Dermis blood vessel endothelial cell (primary cell): ENCODE measurements at regions not wholly inside any gene's neighbourhood (a gene's known extent, or its start where the extent isn't known, plus 50 kb on each side); places are given as distances from the start of the nearest gene placed in this dataset.
A peak's percentile ranks its signal among the peaks of the same experiment; 100 is the strongest.

Source experiments
- DNase-seq: peaks from one replicate; pipeline ENCODE4 v3.0.0; 2010

DNA sequence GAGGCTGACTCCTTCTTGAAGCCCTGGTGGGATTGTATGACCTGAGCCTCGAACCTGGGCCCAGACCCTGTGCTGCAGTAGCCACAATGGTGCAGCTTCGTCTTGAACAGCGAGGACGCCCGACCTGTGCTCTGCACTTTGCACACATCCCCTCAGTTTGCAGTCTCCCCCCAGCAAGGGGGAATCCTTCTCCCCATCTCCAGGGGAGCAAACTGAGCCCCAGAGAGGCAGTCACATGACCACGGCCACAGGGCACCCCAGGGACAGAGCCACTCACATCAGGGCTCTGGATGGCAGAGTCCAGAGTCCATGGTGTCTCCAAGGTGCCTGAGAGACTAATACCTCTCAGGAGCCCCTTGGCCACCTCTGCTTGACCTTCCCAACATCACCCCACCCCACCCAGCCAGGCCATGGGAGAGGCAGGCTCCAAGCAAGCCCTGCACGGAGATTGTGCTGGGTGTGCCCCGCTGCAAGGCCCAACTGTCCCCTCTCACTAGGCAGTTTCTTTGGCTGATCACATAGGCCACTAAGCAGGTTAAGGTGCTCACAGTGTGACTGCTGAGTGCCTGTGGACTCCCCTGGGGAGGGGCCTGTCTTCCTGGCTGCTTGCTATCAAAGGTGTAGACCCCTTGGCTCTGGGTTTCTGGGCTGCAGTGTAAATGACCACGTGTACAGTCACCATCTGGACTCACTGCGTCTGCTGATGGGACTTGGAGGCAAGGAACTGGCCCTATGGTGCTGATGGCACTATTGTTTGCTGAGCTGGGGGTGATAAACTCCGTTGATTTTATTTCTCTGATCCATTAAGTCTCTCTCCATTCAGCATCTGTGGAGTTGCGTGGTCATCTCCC is 398.1 kb downstream of the MATN1 start:
- no peak for DNase-seq

DNA sequence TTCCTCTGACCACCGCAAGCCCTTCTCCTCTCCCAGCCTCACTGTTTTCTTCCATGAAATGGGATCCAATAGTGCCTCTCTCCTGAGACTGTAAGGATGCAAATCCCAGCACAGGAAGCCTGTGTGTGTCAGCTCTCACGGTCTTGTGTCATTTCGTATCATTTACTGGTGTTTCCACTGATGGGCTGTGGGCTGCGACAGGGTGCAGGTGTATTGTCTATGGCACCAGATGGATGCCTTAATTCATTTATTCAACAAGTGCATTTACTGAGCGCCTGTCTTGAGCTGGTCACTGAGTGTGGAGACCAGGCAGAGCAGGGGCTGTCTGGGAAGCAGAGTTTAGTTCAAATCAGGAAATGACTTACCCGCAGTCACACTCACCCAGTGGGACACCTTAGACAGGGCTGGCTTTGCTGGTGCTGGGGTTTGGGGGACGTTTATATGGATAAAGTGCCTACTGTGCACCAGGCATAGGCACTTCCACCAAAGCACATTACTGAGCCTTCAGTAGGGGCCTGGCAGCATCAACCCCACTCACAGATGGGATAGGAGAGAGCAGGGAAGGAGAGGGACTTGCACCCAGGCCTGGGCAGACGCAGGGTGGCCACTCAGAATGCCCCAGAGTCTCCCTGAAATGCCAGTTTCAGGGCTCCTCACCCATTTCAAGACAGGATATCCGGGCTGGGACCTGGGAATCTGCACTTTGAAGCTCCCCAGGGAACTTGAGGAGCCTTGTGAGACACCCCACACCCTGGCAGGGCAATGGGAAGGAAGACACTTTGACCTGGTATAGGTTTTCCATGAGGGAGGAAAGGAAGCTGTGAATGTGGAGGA is 398.9 kb downstream of the MATN1 start:
- DNase-seq = no peak

DNA sequence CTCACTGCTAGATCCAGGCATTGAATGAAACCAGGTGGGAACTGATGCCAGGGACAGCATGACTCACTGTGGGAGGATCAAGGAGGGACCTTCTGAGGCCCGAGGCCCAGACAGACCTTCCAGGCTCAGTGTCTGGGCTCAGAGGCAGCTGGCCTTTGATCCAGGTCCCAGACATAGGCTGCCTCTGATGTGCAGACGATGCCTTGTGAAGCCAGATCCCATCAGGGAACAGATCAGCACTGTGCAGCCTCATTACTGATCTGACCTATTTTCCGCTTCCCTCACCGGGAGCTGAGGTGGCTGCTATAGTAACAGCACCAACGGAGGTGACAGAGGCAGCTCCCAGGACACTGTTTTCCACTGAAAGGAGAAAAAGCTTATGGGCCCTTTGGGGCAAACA is 399.5 kb downstream of the MATN1 start:
- DNase-seq = no peak

DNA sequence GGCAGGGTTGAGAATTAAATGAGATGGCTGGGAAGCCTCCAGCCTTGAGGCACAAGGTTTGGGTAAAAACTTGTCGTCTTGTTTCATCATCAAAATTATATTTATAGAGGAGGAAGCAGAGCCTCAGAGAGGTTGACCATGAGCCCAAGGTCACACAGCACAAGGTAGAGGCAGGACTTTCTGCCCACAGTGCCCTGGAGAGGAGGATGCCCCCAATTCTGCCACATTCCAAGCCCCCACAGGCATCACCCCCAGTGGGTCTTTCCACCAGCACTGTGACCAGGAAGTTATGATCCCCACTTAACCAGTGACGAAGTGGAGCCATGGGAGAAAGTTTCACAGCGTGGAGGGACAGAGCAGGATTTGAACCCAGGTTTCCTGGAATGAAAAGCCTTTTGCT is 400.0 kb downstream of the MATN1 start:
- no peak for DNase-seq

DNA sequence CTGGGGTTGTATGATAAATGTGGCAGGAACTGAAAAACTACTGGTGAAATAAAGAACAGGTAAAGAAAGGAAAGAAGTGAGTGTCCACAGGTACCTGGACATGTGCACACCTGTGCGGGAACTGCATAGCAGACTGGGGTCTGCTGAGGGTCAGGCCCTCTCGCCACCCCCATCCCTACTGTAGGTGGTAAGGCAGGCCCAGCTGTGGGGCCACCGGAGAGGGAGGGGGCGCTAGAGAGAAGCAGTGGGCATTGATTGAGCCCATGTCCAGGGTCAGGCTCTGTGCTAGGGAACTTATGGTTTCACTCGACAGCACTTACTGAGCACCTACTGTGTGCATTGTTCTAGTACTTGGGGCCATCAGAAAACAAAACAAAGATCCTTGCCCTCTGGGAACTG is 400.5 kb downstream of the MATN1 start:
- DNase-seq = no peak

DNA sequence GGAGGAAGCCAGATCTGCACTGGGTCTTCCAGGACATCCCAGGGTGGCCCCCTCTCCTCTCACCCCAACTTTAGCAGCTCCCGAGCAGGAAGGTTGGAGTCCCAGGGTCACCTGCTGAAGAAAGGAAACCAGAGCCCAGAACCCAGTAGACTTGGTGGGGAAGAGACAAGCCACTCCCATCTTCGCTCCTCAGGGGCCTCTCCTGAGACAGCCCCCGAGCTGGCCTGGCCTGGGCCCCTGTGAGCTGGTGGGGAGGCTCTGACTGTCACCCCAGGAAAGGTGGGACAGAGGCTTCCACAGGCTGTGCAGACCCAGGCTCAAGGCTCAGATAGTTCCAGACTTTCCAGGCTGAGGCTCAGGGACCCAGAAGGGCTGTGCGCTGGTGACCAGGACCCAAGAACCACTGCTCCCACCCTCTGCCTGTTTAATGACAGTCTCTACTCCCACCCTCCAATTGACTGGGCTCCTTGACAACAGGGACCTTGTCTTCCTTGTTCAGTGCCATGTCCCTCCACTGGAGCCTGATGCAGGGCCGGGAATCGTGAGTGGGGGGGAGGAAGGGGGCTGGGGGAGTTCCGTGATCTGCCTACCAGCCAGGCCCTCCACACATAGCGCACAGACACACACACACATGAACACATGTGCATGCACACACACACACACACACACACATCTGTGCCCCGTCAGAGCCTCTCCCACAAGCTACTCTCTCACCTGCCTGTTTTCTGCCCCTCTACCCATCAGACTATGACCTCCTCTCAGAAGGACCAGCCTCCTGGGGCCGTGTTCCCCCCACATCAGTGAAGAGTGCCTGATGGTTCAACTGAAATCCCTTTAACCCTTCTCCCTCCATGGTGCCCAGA is 401.2 kb downstream of the MATN1 start:
- DNase-seq = no peak

DNA sequence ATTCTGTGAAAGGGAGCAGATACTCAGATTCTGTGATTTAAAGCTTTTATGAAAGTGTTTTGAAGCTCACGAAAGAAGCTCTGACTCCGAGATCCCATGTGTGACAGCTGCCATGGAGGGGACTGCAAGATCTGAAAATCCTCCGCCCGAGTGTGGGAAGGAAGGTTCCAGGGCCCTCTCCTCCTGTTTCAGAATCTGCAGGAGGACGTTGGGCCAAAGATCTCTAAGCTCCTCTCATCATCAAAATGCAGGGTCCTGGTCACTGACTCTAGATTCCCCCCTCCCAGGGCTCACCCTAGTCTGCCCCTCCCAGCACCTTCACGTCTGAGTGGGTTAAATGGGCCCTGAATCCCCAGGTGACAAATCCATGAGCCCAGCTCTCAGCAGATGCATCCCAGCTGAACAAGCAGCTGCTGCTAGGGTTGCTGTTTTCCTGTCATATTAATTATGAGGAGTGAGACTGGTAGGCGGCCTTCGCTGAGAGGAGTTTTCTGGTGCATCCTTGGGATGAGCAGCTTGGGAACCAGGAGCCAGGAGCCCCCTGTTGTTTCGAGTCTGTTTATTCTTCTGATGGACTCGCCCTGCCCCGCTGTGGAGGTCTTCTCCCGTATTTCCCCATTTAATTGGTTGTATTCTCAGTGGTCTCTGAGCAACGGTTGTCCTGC is 402.0 kb downstream of the MATN1 start:
- DNase-seq = no peak

DNA sequence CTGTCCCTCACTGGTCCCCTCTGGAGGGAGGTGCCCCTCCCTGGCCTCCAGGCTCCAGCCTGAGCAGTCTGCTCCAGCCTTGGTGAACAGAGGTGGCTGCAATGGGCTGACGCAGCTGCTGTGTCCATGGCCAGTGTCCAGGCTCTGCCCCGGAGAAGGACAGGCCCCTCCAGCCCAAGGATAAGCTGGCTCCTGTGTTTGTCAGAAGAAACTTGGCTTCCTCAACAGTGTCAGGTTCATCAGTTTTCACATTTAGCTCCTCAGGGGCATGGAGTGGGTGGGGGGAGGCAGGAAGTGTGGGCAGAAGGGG is 402.8 kb downstream of the MATN1 start:
- no peak for DNase-seq

DNA sequence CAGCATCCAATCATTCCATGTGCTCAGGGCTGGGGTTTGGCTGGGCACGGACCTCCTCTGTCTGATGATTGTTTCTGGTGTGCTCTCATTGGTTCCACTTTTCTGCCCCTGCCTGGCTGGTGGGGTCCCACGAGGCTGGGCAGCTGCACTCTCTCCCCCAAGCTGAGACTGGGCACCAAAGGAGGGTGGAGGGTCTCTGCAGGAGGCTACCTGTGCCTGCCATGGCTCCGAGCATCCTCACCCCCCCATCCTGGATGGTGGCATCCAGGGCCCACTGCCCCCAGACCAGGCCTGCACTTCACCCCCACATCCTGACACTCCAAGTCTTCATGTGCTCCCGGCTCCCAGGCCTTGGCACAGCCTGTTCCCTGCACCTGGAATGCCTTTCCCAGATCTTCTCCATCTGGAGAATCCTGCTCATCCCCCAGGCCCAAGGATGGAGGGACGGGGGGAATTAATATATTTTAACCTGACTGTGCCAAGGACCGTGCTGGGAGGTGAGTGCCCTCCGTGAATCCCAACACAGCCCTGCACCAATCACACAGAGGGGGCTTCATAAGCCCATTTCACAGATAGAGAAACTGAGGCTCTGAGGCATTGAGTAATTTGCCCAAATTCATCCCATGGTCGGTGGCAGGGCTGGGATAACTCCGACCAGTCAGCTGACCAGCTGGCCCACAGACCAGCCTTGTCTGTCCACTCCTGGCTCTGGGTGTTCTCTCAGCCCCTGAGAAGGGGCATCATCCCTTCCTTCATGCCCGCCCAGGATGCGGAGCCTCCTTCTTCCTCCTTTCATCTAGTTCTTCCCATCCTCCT is 403.4 kb downstream of the MATN1 start:
- no peak for DNase-seq

DNA sequence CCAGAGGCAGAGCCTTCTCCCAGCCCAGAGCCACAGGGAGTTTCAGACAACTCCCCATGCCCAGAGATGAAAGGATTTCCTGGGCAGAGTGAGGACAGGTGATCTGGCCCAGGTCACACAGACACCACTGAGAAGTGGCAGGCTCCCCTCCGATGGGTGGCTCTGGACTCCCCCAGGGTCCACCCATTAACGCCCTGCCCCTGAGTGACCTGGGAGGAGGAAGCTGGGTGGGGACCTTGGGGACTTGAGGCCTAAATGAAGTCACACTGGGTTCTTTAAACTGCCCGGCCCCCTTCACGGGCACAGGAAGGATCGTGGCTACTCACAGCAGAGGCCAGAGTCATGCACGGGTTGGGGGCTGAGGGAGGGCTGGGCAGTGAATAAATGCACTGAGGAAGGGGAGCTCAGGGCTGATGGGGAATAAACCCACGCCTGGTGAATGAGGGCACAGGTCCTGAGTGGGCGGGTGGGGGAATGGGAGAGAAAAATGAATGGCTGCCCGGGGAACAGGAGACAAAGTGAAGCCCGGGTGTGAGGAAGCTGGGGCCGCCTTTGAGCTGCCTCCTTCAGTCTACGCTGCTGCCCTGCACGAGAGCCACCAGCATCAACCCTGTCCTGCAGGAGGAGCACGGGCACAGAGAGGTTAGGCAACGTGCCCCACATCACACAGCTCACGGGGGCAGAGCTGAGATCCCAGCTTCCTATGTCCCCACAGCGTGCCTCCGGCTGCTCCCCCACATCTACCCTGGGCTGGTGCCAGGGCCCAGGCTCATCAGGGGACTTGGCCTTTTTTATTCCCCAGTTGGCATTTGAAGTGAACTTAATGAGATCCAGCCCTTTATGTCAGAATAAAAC is 404.3 kb downstream of the MATN1 start:
- DNase-seq = no peak

DNA sequence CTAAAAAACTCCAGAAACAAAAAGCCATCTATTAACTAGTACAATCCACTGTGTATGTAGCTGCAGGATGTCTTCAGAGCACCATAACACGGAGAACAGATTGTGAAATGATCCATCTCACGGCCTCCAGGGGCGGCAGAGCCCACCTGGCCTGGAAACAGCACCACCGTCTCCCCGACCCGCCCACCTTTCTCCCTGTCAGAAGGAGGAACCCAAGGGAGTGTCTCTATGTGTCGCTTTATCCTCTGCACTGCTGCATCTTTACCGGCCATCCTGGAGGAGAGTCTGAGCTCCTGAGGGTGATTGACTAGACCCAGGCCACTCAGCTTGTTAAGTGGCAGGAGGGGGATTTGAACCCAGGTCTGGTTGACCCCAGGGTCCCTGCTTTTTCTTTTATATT is 405.0 kb downstream of the MATN1 start:
- DNase-seq = no peak

DNA sequence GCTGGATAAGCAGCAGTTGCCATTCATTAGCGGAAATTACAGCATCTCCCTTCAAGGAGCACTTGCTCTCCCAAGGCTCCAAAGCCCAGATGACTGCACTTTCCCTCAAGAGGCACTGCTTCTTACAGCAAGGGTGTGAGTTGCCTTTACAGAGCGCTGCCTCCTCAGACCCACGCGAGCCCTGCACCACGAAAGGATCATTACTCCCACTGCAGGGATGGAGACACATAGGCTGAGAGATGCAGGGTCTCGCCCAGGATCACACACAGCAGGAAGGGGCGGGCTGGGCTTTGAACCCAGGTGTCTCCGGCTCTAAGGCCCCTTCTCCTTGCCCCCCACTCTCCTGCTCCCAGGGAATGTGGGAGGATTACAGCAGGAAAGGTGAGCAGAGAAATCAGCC is 405.5 kb downstream of the MATN1 start:
- DNase-seq = no peak

DNA sequence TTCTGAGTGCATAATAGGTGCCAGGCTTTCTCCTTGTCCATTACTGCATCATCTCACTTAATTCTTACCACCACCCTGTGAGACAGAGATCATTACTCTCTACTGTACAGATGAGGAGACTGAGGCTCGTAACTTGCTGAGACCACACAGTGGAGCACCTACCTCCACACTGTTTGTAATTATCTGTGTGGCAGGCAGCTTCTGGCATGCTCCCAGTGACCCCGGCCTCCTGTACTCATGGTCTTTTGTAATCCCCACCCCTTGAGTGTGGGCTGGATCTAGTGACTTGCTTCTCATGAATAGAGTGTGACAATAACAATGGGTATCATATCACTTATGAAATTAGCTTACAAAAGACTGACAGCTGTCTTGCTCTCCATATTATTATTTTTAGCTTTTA is 407.3 kb downstream of the MATN1 start:
- no peak for DNase-seq

DNA sequence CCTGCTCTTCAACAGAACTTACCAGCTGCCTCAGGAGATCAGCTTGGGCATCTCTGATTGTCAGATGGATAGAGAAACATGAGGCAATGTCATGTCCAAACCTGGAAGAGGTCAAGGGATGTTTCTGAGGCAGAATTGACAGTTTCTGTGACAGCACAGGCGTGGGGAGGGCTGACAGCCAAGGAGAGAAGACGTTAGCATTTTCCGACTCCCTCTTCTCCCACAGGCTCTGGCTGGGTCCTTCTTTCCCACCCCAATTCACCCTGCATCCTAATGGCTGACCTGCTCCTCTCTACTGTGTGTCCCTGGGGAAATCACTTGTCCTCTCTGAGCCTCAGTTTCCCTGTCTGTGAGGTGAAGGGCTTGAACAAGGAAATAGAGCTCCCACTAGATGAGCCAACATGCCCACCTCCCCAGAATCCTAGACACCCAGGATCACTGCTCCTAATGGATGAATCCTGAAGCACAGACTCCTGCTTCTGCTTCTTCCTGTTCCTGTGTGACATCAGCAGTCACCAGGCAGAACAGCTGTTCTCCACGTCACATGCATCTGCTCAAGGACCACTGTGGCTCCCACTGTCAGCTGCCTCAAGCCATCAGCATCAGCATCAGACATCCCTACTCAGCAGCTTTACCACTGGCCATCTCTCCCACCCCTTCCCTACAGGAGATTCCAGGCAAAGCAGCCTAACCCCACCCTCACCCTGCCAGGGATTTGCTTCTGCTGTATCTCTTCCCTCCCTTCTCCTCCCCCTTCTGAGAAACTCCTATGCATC is 408.0 kb downstream of the MATN1 start:
- DNase-seq = peak; percentile 10

DNA sequence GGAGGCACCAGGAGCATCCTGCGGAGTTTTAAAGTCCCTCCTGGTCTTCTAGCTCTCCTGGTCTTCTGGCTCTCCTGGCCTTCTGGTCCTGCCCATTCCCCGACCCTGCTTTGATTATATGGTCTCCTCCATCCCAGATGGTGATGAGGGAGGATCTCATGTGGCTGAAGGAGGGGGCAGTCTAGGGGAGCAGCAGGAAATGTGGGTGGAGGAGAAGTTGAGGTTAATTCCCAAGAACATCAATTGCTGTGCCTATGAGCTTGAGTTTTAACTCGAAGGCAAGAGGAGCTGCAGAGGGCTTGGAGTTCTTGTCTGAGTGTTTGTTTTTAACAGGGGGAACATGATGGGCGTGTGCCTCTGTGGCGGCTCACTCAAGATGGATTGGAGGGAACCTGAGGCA is 408.8 kb downstream of the MATN1 start:
- DNase-seq = no peak

DNA sequence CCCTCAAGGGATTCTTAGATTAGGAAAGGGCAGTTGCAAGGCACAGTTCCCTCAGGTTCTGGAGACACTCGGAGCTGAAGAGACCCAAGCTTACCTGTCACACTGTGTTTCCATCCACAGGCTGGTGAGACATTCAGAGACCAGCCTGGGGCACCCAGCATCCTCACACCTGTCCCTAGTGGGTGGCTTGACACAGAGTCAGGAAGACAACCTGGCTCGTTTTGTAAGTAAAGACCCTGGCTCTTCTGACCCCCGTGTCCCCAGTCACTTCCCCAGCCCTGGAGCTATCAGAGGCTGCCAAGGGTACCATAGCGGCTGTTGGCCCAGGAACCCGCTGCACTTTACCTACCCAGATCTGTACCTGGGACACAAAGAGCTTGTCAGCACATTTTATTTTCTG is 409.8 kb downstream of the MATN1 start:
- no peak for DNase-seq

DNA sequence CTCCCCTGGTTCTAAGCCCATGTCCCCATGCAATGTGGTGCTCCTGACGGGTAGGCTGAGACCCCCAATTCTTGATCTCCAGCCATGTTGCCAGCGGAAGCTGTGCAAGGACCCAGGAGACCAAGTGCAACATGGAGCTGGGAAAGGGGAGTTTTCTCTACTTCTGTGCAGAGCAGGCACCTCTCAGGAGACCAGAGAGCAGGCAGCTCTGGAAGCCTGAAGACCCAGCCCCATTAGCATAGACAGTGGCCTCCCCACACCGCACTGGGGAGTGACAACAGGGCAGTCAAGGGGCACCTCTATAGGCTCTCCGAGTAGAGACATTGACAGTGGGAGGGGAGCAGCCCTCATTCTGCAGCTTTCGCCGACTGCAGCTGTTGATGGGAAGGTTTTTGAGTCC is 410.2 kb downstream of the MATN1 start:
- no peak for DNase-seq

DNA sequence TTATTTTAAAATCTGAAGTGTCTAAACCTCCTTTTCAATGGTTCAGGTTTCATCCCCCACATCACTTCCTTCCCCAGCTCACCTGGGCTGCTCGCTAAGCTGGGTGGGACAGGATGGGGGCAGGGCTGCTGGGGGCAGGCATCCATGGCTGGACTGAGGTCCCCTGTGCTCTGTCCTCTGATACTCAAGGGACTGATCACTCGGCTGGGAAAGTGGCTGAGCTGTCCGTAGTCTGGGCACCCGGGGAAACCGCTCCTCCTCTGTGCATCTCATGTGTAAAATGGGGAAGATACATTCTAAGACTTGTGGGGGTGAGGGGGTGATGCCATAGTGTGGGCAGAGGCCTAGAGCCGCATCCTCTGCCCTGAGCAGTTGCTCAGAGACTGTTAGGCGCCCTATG is 411.2 kb downstream of the MATN1 start:
- no peak for DNase-seq

DNA sequence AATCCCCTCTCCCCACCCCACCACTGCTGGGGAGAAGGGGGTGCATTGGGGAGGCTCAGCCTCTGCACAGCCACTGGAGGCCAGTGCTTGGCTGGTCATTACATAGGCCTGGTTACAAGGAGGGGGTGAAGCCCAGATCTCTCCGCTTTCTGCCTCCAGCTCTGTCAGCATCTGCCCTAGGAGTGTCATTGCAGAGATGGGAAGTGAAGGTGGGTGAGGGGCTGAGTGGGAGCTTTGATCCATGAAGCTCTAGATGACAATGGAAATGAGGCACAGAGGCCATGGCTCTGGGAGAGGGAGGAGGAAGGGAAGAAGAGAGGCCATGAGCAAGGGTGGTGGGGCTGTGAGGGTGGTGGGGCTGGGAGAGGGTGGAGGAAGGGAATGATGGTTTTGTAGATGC is 411.6 kb downstream of the MATN1 start:
- DNase-seq = no peak
